Mucosa of descending colon (tissue), 3 donors: ENCODE measurements at regions not wholly inside any gene's neighbourhood (a gene's known extent, or its start where the extent isn't known, plus 50 kb on each side); places are given as distances from the start of the nearest gene placed in this dataset.
"Not testable (repeated sequence)": the region's sequence is repeated elsewhere in the genome, so short reads cannot be mapped to it uniquely, and the experiment has no call there.

ENCODE experiments used
- ATAC-seq: fragments of 200-7000 bp; cut with Tn5 transposase; one replicate; pipeline ENCODE4 v1.9.1; 2020; ENCODE audit warnings: mild to moderate bottlenecking, moderate library complexity
- DNase-seq, 3 donors: peaks; one replicate each; pipeline ENCODE4 v3.0.0-alpha.2; 2020
- H3K36me3 ChIP-seq: fragments of 200-600 bp; one replicate; pipeline ENCODE4 v1.8.0; 2021; ENCODE audit warnings: low read depth, mild to moderate bottlenecking
- H3K4me1 ChIP-seq: fragments of 200-600 bp; one replicate; pipeline ENCODE4 v1.8.0; 2021; ENCODE audit warnings: low read depth, mild to moderate bottlenecking
- H3K4me3 ChIP-seq: fragments of 200-600 bp; one replicate; pipeline ENCODE4 v1.8.0; 2021; ENCODE audit warnings: mild to moderate bottlenecking
- H3K9me3 ChIP-seq: fragments of 200-600 bp; one replicate; pipeline ENCODE4 v1.8.0; 2021; ENCODE audit warnings: mild to moderate bottlenecking
- CTCF ChIP-seq: fragments of 200-600 bp; IDR thresholded peaks from one replicate; pipeline ENCODE4 v1.8.0; 2022; ENCODE audit warnings: antibody characterized with exemption, mild to moderate bottlenecking
- intact Hi-C, 2 donors: fragments of 100-400 bp; cut with DNase I in 1 of 2; cut with micrococcal nuclease in 1 of 2; formaldehyde crosslinking; loops; one replicate each; pipeline versions ENCODE4 v1.11.0 to v1.11.1; 2022; cut with DNase I, micrococcal nuclease
- donor health status: DM: no; HTN: no; CAD: no; lungs with moderate emphysema.
- donor health status: DM: no; HTN: no; CAD: no.
- donor health status: DM: no; HTN: yes; CAD: no.

DNA sequence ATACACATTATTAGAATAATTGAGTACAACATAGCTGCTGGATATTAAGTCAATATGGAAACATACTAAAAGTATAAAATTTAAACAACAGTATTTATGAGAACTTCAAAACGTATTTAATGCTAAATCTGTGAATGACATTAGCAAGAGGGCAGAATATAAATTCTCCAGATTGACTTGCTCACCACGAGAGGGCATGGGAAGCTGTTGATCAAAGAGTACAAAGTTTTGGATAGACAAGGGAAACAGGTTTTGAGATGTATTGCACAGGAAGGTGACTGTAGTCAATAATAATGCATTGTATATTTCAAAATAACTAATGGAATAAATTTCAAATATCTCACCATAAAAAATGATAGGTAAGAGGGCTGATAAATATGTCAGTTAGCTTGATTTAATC is 768.2 kb downstream of the CENPC start:
- no peaks in the 10 kb centered on the region for H3K4me1 ChIP-seq
- intact Hi-C loops, result no loop called here
- no peak for ATAC-seq
- H3K9me3 ChIP-seq, result no peaks in the 10 kb centered on the region
- TF ChIP-seq CTCF, result no peak
- H3K4me3 ChIP-seq, result no peak overlapping the region
- DNase-seq, result no peak
- no peaks in the 10 kb centered on the region for H3K36me3 ChIP-seq

- ATAC-seq (no peak), DNase-seq (no peak)
- intact Hi-C loops, result no loop called here
- Histone ChIP-seq H3K9me3 (no peaks in the 10 kb centered on the region), H3K4me1 (no peaks in the 10 kb centered on the region), H3K36me3 (no peaks in the 10 kb centered on the region), H3K4me3 (no peak overlapping the region)
- TF ChIP-seq CTCF, result no peak
These were observed 775.9 kb downstream of the CENPC start for GRCh38 chr4:66769441-66769840.

DNA sequence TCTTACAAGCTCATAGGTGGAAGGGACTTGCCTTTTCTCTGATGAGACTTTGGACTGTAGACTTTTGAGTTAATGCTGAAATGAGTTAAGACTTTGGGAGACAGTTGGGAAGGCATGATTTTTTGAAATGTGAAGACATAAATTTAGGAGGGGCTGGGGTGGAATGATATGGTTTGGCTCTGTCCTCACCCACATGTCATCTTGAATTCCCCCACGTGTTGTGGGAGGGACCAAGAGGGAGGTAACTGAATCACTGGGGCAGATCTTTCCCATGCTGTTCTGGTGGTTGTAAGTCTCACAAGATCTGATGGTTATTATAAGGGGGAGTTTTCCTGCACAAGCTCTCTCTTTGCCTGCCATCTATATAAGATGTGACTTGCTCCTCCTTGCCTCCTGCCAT is 777.9 kb downstream of the CENPC start:
- H3K4me1 ChIP-seq, result no peaks in the 10 kb centered on the region
- intact Hi-C loops, result no loop called here
- no peak for ATAC-seq

DNA sequence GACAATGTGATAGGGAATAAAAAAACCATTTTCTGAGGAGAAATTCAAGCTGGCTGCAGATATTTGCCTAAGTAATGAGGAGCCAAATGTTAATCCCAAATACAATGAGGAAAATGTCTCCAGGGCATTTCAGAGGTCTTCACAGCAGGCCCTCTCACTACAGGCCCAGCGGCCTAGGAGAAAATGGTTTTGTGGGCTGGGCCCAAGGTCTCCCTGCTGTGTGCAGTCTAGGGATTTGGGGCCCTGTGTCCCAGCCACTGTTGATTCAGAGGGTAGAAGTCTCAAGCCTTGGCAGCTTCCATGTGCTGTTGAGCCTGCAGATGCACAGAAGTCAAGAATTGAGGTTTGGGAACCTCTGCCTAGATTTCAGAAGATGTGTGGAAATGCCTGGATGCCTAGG is 778.7 kb downstream of the CENPC start:
- Histone ChIP-seq H3K4me1 (no peaks in the 10 kb centered on the region), H3K36me3 (no peaks in the 10 kb centered on the region), H3K4me3 (no peak overlapping the region), H3K9me3 (no peaks in the 10 kb centered on the region)
- intact Hi-C loops, result no loop called here
- no peak for DNase-seq
- no peak for ATAC-seq
- TF ChIP-seq CTCF, result no peak

More for the DNA sequence above, 777.9 kb downstream of the CENPC start:
- Histone ChIP-seq H3K9me3 (no peaks in the 10 kb centered on the region), H3K4me3 (no peak overlapping the region), H3K36me3 (no peaks in the 10 kb centered on the region)
- no peak for TF ChIP-seq CTCF
- DNase-seq, result no peak

- DNase-seq (no peak), ATAC-seq (no peak)
- no peak for TF ChIP-seq CTCF
- peaks cover 2% of the 10 kb centered on the region for H3K9me3 ChIP-seq
- H3K4me1 ChIP-seq, result no peaks in the 10 kb centered on the region
- H3K4me3 ChIP-seq, result no peak overlapping the region
- intact Hi-C loops, result no loop called here
- no peaks in the 10 kb centered on the region for H3K36me3 ChIP-seq
These were observed 795.0 kb downstream of the CENPC start for GRCh38 chr4:66750273-66750672.

DNA sequence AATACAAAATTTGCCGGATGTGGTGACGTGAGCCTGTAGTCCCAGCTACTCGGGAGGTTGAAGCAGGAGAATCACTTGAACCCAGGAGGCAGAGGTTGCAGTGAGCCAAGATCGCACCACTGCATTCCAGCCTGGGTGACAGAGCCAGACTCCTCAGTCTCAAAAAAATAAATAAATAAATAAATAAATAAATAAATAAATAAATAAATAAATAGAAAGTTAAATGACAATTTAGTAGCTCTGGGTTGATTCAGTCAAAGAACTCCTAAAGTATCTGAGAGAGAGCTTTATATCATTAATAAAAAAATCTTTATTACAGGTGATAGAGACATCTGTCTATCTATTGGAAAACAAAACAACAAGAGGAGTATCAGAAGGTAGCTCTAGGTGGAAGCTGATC is 798.4 kb downstream of the CENPC start:
- ATAC-seq, result not testable (repeated sequence)

More for the DNA sequence above, 798.4 kb downstream of the CENPC start:
- H3K36me3 ChIP-seq, DNase-seq, intact Hi-C loops, H3K4me3 ChIP-seq, H3K9me3 ChIP-seq, H3K4me1 ChIP-seq: not testable (repeated sequence)
